Tibial artery (tissue), 4 donors: ENCODE measurements at regions not wholly inside any gene's neighbourhood (a gene's known extent, or its start where the extent isn't known, plus 50 kb on each side); places are given as distances from the start of the nearest gene placed in this dataset.

Experiments used
- DNase-seq, 2 donors: peaks; one replicate each; pipeline ENCODE4 v3.0.0-alpha.2; 2019
- H3K27ac ChIP-seq, 2 donors: fragments of 200-600 bp; sonication (generic) in 1 of 2; 1 replicate in 1 of 2; 2 replicates in 1 of 2; pipeline ENCODE4 v1.5.1; 2018 to 2019; ENCODE audit warnings: mild to moderate bottlenecking in 1 of 2
- H3K27me3 ChIP-seq, 2 donors: fragments of 200-600 bp; sonication (generic) in 1 of 2; one replicate each; pipeline versions ENCODE4 v1.5.1 to v1.6.0; 2016 to 2019
- H3K36me3 ChIP-seq, 3 donors: fragments of 200-600 bp; sonication (generic) in 2 of 3; one replicate each; pipeline ENCODE4 v1.5.1; 2016 to 2019; ENCODE audit warnings: mild to moderate bottlenecking in 2 of 3
- H3K4me1 ChIP-seq, 4 donors: fragments of 200-600 bp; sonication (generic) in 2 of 4; 1 replicate in 3 of 4; 2 replicates in 1 of 4; pipeline ENCODE4 v1.5.1; 2016 to 2019
- H3K4me3 ChIP-seq, 2 donors: fragments of 200-600 bp; sonication (generic) in 1 of 2; 1 replicate in 1 of 2; 2 replicates in 1 of 2; pipeline ENCODE4 v1.5.1; 2018 to 2019; ENCODE audit warnings: mild to moderate bottlenecking in 2 of 2
- H3K9me3 ChIP-seq, 3 donors: fragments of 200-600 bp; sonication (generic) in 1 of 3; one replicate each; pipeline ENCODE4 v1.5.1; 2016 to 2019
- intact Hi-C: fragments of 100-400 bp; cut with DNase I; formaldehyde crosslinking; loops from one replicate; pipeline ENCODE4 v1.15.0; 2023; ENCODE audit warnings: low total_unique reads
- TF ChIP-seq, protein P1 (sequence below), 2 experiments: fragments of 200-600 bp in 1 of 2; fragments of 450-650 bp in 1 of 2; IDR thresholded peaks; one replicate each; pipeline ENCODE4 v1.5.1; 2017 to 2019; ENCODE audit warnings: antibody characterized with exemption in 2 of 2, mild to moderate bottlenecking in 1 of 2, moderate library complexity in 1 of 2

DNA sequence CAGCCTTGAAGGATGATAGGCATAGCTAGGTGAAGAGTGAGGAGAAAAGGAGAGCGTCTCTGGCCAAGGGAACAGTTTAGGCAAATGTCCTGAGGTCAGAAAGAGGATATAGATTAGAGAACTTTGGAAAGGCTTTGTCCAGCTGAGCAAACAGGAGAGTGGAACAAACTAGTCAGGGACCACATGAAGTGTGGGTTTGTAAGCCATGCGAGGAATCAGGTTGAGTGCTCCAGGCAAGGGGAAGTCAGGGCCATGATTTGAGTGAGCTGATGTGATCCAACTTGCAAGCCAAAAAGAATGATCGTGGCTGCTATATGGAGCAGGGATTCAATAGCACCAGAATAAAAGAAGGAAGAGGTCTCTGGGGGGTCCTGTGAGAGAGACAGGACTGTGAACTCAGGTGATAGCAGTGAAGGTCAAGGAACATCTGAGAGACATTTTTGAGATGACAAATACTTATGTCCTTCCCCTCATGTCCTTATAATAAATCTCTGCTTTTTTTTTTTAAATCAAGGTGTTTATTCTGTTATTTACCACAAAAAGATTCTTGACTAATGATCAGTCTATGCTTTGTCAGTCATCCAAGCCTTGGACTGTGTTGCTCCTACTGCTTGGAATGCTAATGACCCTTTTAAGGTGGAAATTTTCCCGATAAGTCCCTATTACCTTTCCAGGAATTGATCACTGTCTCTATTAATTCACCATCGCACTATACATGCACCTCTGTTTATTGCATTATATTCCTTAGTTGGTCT is 472.6 kb downstream of the TXNL1 start:
- H3K36me3 ChIP-seq, result no peaks in the 10 kb centered on the region
- H3K27me3 ChIP-seq, result no peaks in the 10 kb centered on the region
- H3K27ac ChIP-seq, result no peak overlapping the region
- DNase-seq, result no peak
- H3K4me3 ChIP-seq, result no peak overlapping the region
- H3K9me3 ChIP-seq, result no peaks in the 10 kb centered on the region
- TF ChIP-seq, protein P1, sequence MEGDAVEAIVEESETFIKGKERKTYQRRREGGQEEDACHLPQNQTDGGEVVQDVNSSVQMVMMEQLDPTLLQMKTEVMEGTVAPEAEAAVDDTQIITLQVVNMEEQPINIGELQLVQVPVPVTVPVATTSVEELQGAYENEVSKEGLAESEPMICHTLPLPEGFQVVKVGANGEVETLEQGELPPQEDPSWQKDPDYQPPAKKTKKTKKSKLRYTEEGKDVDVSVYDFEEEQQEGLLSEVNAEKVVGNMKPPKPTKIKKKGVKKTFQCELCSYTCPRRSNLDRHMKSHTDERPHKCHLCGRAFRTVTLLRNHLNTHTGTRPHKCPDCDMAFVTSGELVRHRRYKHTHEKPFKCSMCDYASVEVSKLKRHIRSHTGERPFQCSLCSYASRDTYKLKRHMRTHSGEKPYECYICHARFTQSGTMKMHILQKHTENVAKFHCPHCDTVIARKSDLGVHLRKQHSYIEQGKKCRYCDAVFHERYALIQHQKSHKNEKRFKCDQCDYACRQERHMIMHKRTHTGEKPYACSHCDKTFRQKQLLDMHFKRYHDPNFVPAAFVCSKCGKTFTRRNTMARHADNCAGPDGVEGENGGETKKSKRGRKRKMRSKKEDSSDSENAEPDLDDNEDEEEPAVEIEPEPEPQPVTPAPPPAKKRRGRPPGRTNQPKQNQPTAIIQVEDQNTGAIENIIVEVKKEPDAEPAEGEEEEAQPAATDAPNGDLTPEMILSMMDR (IDR thresholded peaks at IDR 0.05), result no peak
- intact Hi-C loops, result no loop called here
- H3K4me1 ChIP-seq, result peaks cover 0 to 41% (median 12%) of the 10 kb centered on the region in 4 donors

DNA sequence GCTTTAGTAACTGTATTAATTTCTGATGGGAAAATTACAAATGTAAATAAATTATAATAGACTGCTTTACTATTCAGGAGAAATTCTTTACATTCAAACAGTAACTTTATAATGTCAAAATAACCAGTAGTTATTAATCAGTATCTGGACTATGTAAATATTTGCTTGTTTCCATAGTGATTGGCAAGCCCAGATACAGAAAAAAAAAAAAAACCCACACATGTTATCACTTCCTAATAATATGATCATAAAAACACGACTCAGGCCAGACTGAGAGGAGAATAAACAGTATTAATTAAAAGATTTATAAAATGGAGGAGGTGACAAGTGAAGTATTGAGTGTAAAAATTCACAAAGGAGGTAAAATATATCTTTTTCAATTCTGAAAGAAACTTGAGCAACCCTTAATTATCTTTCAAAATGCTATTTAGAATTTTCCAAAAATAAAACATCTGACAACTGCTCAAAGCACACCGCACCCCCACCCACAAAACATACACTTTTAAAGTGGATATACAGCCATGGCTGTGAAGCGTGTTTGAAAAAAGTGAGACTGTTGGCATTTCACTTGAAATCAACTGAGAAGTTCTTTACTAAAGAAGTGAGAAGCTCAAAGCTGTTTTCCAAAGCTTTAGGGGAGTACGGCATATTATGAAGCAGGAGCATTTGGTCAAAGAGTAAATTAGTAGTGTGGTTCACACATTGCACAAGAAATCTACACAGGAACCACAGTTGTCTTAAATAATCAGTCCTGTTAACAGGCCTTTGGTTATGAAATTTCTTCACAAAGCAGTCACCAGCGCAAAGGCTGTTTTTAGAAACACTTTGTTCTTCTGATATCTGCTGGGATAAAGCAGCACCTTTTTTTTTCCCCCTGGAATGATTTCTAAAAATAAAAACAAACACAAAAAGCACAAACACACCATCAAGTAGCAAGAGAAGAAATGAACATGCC is 475.8 kb downstream of the TXNL1 start:
- H3K4me1 ChIP-seq, result peaks cover 0 to 29% (median 4%) of the 10 kb centered on the region in 4 donors
- intact Hi-C loops, result no loop called here
- TF ChIP-seq, protein P1 (IDR thresholded peaks at IDR 0.05), result no peak
- H3K27me3 ChIP-seq, result no peaks in the 10 kb centered on the region
- H3K9me3 ChIP-seq, result no peaks in the 10 kb centered on the region
- H3K36me3 ChIP-seq, result no peaks in the 10 kb centered on the region
- no peak overlapping the region for H3K4me3 ChIP-seq
- no peak for DNase-seq
- no peak overlapping the region for H3K27ac ChIP-seq

DNA sequence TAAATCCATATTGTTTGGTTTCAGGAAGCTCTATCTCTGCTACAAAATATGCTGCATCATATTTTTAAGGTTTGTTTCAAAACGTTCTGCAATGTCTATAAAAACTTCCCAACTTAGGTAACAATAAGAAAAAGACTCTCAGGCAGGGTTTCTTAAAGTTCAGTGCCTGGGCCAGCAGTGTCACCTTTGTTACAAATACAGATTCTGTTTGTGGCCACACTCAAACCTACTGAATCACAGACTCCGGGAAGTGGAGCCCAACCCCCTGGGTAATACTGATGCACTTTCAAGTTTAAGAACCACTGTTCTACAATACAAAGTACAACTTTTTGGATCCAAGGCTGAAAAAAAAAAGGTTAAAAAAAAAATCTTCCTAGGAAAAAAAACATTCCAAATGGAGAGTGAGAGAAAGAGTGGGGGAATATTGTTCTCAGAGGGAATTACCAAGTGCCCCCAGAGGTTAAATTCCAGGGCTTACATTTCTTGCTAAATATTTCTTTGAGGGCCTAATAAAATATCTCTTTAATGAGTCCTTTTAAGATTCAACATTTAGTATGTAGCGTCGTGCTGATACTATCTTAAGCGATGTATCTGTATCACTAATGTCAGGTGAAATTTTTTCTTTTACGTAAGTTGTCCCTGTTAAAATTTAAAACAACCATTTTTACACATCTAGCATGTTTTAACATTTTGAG is 476.7 kb downstream of the TXNL1 start:
- TF ChIP-seq, protein P1 (IDR thresholded peaks at IDR 0.05), result no peak
- H3K27me3 ChIP-seq, result no peaks in the 10 kb centered on the region
- intact Hi-C loops, result no loop called here
- H3K4me3 ChIP-seq, result no peak overlapping the region
- DNase-seq, result no peak
- H3K27ac ChIP-seq, result no peak overlapping the region
- H3K9me3 ChIP-seq, result no peaks in the 10 kb centered on the region
- peaks cover 0 to 20% (median 0%) of the 10 kb centered on the region in 4 donors for H3K4me1 ChIP-seq
- H3K36me3 ChIP-seq, result no peaks in the 10 kb centered on the region

DNA sequence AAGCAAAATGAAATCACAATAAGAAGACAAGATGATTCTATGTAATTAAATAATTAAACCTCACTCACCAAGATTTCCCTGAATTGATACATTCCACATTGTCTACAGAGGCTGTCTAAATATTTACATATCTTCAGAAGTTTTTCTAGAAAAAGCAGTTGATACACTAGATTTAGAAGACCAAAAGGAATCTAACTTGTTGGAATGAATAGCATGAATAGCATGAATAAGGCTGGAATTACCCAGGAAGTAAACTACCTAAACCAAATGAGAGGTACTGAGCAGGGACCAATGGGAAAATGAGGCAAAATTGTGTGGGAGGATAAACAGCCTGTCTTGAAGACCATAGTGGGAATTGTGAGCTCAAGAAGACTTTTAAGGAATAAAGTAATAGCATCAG is 479.7 kb downstream of the TXNL1 start:
- TF ChIP-seq, protein P1 (IDR thresholded peaks at IDR 0.05), result no peak
- intact Hi-C loops, result no loop called here
- Histone ChIP-seq H3K9me3 (no peaks in the 10 kb centered on the region), H3K27me3 (no peaks in the 10 kb centered on the region), H3K4me1 (peaks cover 0 to 17% (median 0%) of the 10 kb centered on the region in 4 donors), H3K27ac (no peak overlapping the region), H3K36me3 (no peaks in the 10 kb centered on the region), H3K4me3 (no peak overlapping the region)
- no peak for DNase-seq

DNA sequence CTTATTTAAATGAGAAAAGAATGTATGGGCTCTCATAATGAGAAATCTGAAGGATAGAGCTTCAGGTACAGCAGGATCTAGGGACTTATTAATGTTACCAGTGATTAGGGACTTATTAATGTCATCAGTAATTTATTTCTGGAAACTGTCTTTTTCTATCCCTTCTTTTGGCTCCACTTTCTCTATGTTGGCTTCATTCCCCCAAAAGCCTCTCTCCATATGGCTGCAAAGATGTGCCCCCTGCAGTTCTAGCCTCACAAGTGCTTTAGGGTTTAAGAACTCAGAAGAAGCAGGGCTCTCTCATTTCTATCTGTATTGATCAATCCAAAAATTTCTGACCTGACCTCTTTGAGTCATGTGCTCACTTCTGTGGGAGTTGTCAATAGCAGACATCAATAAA is 480.9 kb downstream of the TXNL1 start:
- intact Hi-C loops, result no loop called here
- Histone ChIP-seq H3K4me1 (peaks cover 0 to 11% (median 0%) of the 10 kb centered on the region in 4 donors), H3K4me3 (no peak overlapping the region), H3K27ac (no peak overlapping the region), H3K36me3 (no peaks in the 10 kb centered on the region), H3K27me3 (no peaks in the 10 kb centered on the region), H3K9me3 (no peaks in the 10 kb centered on the region)
- TF ChIP-seq, protein P1 (IDR thresholded peaks at IDR 0.05), result no peak
- DNase-seq, result no peak
